ENCODE measurements at regions not wholly inside any gene's neighbourhood (a gene's known extent, or its start where the extent isn't known, plus 50 kb on each side); places are given as distances from the start of the nearest gene placed in this dataset.

GRCh38 chr5:159630545-159630944 is 285.7 kb upstream of the ADRA1B start:
- no peak for TF ChIP-seq POLR2A (IDR thresholded peaks at IDR 0.05)
- TF ChIP-seq CTCF (IDR thresholded peaks at IDR 0.05): no peak
